HG03095 (cell line): ENCODE measurements at regions not wholly inside any gene's neighbourhood (a gene's known extent, or its start where the extent isn't known, plus 50 kb on each side); places are given as distances from the start of the nearest gene placed in this dataset.
A peak's percentile ranks its signal among the peaks of the same experiment; 100 is the strongest.

Experiments
- ATAC-seq: cut with Tn5 transposase; IDR thresholded peaks from one replicate; pipeline ENCODE4 v1.9.1; 2021; ENCODE audit warnings: moderate library complexity; ENCODE audit not compliant: unreplicated experiment

DNA sequence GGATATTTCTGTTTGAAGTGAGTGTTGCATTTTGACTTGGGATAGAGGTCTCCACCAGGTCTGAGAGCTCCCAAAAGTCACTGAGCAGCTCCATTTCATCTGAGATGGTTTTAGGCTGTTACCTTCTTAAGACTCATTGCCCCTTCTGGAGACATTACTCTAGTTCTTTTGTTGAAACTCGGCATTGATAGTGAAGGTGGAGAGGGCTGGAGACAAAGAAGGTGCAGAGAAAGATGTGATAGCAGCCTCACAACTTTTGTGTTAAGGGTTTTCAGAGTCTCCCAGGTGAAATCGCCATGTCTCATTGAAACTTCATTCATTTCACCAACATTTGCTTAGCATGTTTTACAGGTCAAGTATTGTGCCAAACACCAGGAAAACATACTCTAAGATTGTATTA lies 219.6 kb downstream of the INSIG2 start:
- no peak for ATAC-seq

DNA sequence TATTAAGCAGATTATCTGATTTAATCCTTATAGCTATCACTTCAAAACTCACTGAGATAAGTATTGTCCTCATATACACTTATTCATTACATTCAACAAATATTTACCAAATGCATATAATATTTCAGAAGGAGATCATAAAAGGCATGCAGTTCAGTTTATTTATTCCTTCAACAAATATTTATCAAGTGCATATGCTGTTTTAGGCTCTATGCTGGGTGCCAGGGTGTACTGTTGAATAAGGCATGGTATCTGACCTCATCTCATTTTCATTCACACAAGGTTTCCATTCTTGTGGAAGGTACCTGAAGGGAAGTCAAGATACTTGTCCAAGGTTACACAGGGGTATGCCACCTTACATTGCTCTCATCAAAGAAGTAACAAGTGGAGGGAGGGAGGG lies 213.0 kb downstream of the INSIG2 start:
- no peak for ATAC-seq

DNA sequence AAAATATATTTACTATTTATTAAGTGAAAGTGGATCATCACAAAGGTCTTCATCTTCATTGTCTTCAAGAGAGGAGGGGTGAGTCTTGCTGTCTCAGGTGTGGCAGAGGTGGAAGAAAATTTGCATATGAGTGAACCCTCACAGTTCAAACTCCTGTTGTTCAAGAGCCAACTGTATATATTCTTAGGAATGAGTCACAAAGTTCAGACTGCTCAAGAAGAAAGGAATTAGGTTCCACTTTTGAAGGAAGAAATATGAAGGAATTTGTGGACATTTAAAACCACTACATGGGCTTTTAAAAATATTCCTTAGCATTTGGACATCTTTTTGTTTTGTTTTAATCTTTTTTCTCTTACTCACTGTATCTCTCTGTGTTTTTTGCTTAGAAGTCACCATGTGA lies 212.6 kb downstream of the INSIG2 start:
- ATAC-seq, result no peak

DNA sequence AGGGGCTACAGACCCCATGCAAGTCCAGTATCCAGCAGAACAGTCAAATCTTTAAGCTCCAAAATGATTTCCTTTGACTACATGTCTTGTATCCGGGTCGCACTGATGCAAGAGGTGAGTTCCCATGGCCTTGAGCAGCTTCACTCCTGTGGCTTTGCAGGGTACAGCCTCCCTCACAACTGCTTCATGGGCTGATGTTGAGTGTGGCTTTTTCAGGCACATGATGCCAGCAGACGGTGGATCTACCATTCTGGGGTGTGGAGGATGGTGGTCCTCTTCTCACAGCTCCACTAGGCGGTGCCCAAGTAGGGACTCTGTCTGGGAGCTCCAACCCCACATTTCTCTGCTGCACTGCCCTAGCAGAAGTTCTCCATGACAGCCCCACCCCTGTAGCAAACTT lies 208.4 kb downstream of the INSIG2 start:
- no peak for ATAC-seq

DNA sequence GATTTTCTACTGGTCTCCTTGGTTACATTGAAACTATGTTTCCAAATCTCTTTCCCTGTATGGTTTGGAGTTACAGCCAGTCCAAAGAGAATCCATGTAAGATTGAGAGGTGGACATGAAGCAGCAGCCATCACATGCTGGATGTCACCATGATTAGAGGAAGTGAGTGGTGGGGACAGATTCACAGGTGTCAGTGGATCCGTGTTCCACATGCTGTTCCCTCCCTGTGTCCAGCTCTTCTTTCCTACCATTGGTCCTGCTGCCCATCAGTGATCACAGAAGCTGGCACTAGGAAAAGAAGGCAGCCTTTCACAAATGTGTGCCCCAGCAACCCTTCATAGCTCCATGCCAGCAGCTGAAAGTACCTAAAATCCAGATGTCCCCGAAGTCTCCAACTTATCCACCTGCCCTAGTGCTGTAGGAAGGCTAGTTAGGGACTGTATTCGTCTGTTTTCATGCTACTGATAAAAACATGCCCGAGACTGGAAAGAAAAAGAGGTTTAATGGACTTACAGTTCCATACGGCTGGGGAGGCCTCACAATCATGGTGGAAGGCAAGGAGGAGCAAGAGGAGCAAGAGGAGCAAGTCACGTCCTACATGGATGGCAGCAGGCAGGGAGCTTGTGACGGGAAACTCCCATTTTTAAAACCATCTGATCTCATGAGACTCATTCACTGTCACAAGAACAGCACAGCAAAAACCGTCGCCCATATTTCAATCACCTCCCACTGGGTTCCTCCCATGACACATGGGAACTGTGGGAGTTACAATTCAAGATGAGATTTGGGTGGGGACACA lies 207.5 kb downstream of the INSIG2 start:
- no peak for ATAC-seq

DNA sequence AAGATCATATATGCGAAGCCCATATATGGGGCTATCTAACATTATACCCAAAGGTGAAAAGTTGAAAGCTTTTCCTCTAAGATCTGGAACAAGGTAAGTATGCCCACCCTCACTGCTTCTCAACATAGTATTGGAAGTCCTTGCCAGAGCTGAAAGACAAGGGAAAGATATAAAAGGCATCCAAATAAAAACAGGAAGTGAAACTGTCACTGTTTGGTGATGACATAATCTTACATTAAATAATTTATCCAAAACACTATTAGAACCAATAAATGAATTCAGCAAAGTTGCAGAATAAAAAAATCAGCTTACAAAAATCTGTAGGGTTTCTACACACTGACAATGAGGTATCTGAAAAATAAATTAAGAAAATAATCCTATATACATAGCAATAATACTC lies 205.8 kb downstream of the INSIG2 start:
- no peak for ATAC-seq

DNA sequence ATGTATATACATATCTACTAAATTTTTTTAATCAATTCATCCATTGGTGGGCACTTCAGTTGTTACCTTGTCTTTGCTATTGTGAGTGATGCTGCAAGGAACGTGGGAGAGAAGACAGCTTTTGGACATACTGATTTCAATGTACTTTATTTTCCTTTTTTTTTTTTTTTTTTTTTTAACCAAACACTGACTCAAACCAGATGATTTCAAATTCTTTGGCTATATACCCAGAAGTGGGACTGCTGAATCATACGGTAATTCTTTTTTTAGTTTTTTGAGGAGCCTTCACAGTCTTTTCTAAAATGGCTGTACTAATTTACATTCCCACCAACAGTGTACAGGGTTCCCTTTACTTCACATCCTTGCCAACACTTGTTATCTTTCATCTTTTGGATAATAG lies 204.7 kb downstream of the INSIG2 start:
- no peak for ATAC-seq

DNA sequence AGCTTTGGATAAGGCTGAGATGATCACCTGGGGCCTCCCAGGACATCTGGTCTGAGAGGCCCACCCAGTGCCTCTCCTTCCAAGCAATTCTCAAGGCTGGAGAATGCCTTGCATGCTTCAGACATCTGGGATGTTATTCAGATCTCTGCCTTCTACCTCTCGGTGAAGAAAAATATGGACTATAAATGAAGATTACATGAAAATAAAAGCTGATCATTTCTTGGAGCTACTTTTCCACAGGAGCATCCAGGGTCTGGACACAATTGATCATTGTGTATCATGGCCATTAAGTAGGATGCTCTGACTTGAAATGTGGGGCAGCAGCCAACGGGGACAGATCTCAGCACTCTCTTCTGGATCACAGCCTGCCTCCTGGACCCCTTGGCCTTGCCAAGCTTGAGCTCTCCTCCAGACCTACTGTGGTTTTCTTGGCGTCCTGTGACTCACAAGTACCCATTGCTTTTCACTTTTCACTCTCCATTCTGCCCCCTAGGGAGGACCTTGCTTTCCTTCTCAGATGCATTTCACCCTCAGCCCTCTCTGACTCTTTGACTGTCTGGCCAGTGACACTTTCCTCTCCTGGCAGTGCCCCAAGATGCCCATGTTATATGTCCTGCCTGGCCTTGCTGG lies 203.1 kb downstream of the INSIG2 start:
- ATAC-seq, result no peak

DNA sequence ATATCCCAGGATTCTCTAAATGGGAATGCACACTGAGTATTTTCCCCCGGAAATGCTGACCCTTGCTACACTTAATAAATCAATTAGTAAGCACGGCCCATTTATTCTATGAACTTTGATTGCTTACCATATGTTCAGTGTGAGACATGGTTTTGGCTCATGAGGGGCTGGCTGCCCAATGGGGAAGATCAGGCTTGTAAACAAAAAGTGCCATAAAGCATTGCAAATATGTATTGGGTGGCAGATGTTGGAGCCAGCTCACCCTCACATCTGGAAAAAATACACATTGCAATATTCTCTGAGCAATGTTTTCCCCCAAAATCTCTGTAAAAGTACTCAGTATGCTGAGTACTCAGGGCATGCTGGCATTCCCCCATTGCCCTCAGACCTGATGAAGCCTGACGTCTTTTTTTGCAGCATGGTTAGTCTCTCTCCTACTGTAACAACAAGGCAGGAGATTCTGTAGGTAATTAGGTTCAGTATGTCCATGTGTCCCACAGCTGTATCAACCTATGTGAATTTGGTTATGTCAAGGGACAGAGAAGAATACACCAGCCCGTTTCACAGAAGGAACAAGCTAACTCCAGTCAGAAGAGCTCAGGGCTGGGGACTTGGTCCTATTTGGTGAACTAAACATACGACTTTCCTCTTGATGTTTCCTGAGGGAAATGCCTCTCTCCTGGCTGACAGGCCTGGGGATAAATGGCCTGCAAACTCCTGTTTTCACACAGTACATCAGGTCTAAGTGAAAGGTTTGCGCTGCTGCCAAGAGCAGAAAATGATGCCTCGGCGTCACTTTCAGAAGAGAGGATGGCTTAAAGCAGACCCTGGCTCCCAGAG lies 202.4 kb downstream of the INSIG2 start:
- ATAC-seq, result no peak

DNA sequence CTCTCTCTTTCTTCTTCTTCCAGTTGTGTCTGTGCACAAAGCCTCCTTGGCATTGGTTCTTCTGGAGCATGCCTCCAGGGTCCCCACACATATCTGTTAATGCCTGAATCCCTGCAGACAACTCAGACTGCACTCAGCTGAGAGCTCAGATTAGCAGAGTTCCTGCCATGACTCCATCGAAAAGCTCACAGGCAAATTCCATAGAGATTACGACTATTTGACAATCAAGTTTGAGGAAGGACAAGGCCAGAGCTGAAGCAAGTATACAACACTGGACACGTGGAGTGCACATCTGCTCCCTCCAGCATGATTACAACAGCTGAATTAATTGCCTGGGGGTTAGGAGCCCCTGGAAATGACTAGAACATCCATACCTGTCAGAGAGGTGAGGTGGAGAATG lies 190.7 kb downstream of the INSIG2 start:
- no peak for ATAC-seq

DNA sequence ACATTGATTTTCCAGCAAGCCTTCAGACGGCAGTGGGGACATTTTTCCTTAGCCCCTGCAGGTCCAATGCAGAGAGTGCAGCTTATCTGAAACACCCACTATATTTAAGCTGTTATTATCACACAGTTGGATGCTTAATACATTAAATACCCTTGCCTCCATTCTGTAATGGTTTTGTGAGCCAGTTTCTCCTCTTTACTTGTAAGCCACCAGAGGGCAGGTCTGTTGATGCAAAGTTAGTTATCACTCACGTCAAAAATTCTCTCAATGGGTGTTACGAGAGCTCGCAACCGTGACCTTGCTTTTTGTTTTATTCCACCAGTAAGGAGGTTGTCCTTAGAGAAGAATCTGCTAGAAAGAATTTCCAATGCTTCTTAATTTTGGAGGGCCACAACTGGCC lies 189.8 kb downstream of the INSIG2 start:
- ATAC-seq, result no peak

DNA sequence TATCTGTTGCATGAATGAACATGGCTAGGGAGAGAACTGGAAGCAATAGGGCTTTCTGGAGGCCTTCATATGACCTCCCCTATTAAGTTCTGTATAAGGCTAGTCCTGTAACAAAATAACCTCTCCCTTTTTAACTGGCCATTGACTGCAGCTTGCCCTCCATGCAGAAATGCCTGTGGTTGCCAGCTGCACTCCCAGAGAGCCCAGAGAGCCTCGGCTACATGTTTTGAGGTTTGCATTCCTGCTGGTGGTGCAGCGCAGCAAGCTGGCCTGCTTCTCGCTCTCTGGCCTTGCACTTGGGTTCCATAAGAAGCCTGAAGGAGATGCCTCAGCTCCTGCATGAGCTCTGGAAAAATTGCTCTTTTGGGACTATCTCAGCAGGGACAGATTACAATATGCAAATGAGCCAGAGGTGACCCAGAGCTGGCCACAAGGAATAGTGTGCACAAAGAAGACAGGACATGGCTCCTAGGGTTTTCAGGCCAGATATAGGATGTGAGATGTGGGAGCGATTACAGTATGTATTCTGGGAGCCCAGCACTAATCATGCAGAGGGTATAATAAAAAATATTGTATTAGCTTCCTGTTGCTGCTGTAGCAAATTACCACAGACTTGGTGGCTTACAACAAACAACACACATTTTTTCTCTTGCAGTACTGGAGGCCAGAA lies 186.7 kb downstream of the INSIG2 start:
- ATAC-seq, result no peak

DNA sequence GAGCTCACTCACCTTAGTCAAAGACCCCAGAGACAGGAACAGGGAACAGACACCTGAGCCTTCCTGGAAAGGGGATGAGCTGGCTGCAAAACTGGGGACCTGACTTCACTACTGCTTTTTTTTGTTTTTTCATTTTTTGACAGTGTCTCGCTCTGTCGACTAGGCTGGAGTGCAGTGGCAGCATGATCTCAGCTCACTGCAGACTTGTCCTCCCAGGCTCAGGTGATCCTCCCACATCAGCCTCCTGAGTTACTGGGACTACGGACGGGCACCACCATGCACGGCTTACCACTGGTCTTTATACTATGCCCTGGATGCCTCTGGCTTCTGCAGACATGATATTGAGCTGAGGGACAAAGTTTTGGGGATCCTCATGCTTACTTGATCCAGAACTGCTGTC lies 184.1 kb downstream of the INSIG2 start:
- no peak for ATAC-seq

DNA sequence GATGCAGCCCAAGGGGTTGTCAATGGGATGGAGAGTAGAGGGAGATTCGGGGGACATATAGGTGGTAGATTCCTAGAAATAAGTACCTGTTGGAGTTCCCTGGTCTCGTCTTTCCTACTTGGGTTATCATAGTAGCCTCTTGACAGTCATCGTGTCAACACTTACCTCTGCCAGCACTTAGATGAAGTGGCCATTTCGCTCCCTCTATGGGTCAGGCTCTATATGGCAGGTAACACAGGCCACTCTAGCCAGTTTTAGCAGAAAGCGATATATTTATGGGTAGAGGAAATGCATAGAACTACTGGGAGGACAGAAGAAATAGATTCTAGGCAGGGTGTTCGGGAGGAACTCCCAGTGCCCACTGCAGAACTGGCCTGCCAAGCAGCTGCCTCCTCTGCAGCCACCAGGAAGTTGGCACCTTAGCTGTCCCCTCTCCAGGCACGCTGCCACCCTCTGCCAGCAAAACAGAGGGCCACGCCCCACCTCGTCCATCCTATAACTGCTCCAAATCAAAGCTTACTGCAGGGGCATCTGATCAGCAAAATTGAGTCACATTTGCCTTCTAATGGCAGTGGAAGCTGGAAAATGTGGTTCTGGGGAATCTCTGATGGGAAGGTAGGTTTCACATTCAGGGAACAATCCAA lies 181.3 kb downstream of the INSIG2 start:
- ATAC-seq, result no peak

DNA sequence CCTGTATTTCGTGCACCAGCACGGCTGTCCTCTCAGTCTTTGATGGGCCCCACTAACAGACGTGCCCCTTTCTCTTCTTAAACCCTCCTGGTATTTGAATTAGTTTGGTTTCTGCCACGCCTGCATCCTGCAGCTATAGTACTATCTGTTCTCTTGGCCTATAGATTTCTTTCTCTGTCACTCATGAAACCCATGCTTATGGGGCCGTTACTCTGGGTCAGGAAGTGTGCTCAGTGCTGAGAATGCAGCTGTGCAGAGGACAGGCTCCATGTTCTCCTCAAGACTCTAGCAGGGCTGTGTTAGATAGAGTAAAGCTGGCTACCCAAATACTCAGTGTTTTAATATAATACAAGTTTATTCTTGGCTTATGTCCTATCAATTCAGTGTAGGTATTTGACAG lies 180.0 kb downstream of the INSIG2 start:
- peak; percentile 55 for ATAC-seq

DNA sequence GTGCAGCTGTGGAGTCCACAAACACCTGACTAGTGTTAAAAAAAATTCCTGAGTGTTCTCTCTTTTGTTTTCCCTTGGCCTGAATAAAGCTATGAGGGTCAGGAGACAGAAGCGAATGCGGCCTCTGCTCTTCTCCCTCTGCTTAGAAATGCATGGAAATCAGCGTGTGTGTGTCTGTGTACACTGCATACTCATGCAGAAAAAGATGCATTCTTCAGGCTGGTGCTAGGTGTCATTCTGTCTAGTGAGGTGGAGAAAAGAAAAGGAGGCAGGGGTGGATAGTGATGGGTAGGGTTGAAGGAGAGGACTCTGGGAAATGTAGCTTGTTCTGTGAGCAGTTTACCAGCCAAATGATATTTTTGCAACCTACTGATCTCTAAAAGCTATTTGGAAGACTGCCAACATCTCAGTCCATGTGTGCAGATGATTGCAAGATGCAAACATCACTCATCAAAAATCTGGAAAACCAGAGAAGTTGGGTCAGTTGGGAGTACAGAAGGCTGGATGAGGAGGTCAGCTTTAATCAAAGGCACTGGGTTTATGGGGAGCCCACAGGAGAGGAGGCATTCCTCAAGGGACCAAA lies 177.7 kb downstream of the INSIG2 start:
- ATAC-seq, result no peak

DNA sequence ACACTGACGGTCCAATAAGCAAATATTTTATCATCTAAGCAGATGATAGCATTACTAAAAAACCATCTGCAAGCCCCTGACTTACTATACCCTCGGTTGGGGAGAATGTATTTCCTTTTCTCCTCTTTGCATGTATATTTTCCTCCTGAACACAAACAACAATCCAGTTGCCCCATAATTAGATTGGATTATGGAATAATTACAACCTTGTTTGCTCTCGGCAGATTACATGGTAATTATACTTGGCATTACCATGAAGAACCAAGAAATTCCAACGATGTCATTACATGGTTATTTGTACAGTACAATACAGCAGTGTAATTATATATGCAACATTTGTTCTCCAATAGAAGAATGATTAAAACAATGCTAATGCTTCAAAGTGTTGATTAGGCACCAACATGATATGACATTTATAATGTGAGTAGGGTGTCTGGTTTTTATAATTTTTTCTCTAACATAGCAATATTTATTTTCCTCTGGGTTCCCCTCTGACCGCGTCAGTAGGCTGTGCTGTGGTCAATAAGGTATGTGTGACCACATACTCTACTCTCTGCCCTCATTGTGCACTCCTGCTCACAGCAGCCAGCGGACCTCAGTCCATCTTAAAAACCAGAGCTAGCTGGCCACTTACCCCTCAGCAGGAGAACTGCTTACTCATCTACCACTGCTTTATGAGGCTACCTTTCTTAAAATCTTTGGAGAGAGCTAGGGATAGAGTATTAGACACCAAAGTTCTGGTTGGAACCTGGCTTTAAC lies 176.1 kb downstream of the INSIG2 start:
- no peak for ATAC-seq

DNA sequence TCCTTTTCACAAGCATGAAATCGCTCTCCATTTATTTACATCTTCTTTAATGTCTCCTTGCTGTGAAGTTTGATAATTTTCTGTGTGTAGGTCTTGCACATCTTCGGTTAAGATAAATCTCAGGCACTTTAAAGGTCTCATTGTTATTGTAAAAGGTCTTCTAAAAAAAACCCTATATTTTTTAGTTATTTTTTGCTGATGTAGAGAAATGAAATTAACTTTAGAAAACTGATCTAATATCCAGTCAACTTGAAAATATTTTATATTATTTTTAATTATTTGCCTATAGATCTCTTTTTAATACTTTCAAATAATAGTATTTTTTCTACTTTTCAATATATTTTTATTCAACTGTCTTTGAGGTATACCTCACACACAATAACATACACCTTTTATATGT lies 169.4 kb downstream of the INSIG2 start:
- no peak for ATAC-seq

DNA sequence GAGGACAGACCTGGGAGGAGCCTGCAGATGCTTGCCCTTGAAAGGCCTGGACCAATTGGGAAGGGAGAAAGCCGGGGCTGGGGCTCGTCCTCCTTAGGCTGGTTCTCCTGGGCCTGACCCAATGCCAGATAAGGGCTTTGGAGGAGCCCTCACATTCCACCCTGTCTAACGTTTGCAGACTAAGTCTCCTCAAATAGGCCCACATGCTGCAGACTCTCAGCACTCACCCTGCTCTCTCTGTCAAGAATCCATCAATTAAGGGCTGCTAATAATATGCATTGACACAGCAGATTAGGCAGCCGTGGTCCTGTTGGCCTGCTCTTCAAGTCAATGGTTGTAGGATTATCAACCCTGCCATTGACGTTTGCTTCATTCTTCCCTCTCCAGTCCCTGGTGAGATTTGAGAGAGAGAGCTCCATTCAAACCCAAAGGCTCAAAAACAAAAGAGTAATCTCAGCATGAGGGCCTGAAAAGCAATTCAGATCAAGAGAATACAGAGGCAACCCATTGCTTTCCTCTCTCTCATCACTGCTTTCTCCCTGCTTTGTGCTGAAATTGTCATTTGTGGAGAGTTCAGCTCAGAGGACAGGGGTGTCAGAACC lies 167.6 kb downstream of the INSIG2 start:
- no peak for ATAC-seq
